Astrocyte (in vitro differentiated cells and primary cell): ENCODE measurements at regions not wholly inside any gene's neighbourhood (a gene's known extent, or its start where the extent isn't known, plus 50 kb on each side); places are given as distances from the start of the nearest gene placed in this dataset.

Source experiments
- EZH2 ChIP-seq: IDR thresholded peaks from 2 replicates; pipeline ENCODE4 v1.6.1; 2012; ENCODE audit warnings: mild to moderate bottlenecking, low read length, inconsistent platforms; ENCODE audit not compliant: insufficient read depth
- TF ChIP-seq, protein P1 (sequence below): IDR thresholded peaks from 2 replicates; pipeline ENCODE4 v1.5.1; 2011; ENCODE audit warnings: low read depth, mild to moderate bottlenecking, inconsistent platforms, low read length, moderate library complexity; ENCODE audit not compliant: insufficient read depth

DNA sequence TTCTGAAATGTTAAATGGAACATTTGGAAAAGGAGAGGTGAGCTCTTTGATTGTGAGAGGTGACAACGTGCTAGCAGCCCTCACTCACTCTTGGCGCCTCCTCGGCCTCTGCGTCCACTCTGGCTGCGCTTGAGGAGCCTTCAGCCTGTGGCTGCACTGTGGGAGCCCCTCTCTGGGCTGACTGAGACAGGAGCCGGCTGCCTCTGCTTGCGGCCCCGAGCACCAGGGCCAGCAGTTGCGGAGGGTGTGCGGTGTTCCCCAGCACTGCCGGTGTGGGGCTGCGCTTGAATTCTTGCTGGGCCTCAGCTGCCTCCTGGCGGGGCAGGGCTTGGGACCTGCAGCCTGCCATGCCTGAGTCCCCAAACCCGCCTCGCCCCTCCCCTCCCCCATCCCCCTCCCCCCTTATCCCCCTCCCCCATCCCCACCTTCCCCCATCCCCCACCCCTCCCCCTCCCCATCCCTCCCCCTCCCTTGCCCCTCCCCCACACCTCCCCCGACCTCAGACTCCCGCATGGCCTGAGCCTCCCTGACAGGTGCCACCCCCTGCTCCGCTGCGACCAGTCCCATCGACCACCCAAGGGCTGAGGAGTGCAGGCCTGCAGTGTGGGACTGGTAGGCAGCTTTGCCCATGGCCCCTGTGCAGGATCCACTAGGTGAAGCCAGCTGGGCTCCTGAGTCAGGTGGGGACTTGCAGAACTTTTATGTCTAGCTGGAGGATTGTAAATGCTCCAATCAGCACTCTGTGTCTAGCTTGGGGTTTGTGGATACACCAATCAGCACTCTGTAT is 411.0 kb downstream of the OLFM4 start:
- TF ChIP-seq, protein P1, sequence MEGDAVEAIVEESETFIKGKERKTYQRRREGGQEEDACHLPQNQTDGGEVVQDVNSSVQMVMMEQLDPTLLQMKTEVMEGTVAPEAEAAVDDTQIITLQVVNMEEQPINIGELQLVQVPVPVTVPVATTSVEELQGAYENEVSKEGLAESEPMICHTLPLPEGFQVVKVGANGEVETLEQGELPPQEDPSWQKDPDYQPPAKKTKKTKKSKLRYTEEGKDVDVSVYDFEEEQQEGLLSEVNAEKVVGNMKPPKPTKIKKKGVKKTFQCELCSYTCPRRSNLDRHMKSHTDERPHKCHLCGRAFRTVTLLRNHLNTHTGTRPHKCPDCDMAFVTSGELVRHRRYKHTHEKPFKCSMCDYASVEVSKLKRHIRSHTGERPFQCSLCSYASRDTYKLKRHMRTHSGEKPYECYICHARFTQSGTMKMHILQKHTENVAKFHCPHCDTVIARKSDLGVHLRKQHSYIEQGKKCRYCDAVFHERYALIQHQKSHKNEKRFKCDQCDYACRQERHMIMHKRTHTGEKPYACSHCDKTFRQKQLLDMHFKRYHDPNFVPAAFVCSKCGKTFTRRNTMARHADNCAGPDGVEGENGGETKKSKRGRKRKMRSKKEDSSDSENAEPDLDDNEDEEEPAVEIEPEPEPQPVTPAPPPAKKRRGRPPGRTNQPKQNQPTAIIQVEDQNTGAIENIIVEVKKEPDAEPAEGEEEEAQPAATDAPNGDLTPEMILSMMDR: no peak
- no peak for TF ChIP-seq EZH2
